GM13976 (cell line): ENCODE measurements at regions not wholly inside any gene's neighbourhood (a gene's known extent, or its start where the extent isn't known, plus 50 kb on each side); places are given as distances from the start of the nearest gene placed in this dataset.

Experiments
- DNase-seq: peaks from one replicate; pipeline ENCODE4 v3.0.0; 2012; ENCODE audit warnings: low spot score
- CTCF ChIP-seq: IDR thresholded peaks from 2 replicates; pipeline ENCODE4 v1.5.1; 2012; ENCODE audit warnings: borderline replicate concordance, mild to moderate bottlenecking; ENCODE audit not compliant: insufficient read depth; ENCODE audit errors: extremely low read depth, missing control alignments, control extremely low read depth
- in situ Hi-C: fragments of 300-500 bp; cut with MboI; formaldehyde crosslinking; loops from one replicate; pipeline ENCODE4 v1.12.0; 2022; ENCODE audit warnings: low sequenced_read_pairs, mixed read lengths, inconsistent platforms; ENCODE audit not compliant: unreplicated experiment

GRCh38 chr10:117725993-117726392 lies 183.4 kb downstream of the EMX2 start:
- no peak for TF ChIP-seq CTCF
- DNase-seq = no peak
- in situ Hi-C loops = no loop called here

DNA sequence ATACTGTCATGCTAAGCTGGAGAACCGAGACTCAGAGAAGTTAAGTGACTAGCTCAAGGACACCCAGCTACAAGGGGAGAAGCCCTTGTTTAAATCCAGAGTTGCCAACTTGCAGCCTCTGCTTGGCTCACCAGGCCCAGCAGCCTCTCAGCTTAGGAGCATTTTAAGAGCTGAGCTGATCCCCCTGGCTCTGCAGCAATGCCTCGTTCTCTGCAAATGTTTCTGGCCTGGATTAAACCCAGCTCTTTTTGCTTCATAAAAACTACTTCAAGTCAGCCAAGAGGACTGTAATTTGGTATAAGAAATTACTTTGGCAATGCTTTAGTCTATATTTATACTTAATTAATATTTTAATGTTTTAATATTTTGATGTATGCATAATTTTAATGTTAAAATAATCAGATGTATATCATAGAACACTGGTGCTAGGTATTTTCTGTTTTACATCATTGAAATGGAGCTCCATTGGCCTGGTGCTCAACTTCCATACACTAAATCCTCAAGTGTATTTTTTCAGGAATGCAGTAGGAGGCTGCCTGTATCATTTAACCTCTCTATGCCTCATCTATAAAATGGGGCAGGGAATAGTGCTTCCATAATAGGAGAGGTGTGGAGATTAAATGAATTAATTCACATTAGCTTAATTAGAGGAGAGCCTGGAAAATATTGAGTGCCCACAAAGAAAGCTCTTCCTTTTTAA lies 184.2 kb downstream of the EMX2 start:
- no peak for DNase-seq
- in situ Hi-C loops = no loop called here
- TF ChIP-seq CTCF = no peak

- in situ Hi-C loops = no loop called here
- TF ChIP-seq CTCF = no peak
- no peak for DNase-seq
Measured at GRCh38 chr10:117727421-117727820, 184.9 kb downstream of the EMX2 start.

GRCh38 chr10:117728087-117728486 lies 185.5 kb downstream of the EMX2 start:
- DNase-seq = no peak
- in situ Hi-C loops = no loop called here
- no peak for TF ChIP-seq CTCF

- in situ Hi-C loops = no loop called here
- no peak for DNase-seq
- no peak for TF ChIP-seq CTCF
Measured at GRCh38 chr10:117729156-117729555, 186.6 kb downstream of the EMX2 start.

DNA sequence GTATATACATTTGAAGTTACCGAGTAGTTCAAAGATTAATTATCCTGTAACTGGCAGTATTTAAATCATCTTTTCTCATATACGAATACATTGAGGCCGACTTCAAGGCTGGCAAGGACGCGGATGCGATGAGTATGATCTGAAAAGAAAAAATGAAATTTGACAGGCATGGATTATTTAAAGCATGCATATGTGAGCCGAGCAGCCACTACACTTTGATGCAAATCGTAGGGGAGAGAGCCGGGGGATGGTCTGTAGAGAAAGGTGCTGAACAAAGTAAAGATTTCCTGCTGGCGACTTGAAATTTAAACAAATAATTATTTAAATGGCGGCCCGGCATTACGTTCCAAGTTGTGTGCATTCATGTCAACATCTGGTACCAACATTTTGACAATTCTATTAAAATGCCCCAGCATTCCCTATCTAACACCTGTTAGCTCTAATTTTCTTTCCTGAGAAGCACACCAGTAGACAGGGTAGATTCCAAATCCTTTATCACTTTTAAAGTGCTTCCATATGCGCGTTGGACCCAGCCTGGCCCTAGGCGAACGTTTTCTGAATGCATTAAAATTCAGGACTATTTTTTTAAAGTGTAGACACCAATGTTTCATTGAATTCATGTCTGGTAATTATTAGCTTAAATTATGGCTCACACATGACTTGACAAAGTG lies 188.7 kb downstream of the EMX2 start:
- in situ Hi-C loops = no loop called here
- no peak for TF ChIP-seq CTCF
- no peak for DNase-seq
